Right lobe of liver (tissue), 4 donors: ENCODE measurements at regions not wholly inside any gene's neighbourhood (a gene's known extent, or its start where the extent isn't known, plus 50 kb on each side); places are given as distances from the start of the nearest gene placed in this dataset.

Experiments used
- CTCF ChIP-seq, 4 donors: fragments of 200-600 bp in 3 of 4; fragments of 450-650 bp in 1 of 4; IDR thresholded peaks; one replicate each; pipeline versions ENCODE4 v1.5.1 to v1.8.0; 2016 to 2022; ENCODE audit warnings: antibody characterized with exemption in 4 of 4, mild to moderate bottlenecking in 2 of 4
- POLR2A ChIP-seq: fragments of 450-650 bp; IDR thresholded peaks from one replicate; pipeline ENCODE4 v1.6.1; 2017; ENCODE audit warnings: antibody characterized with exemption, mild to moderate bottlenecking
- donor health status: DM: no; HTN: no; CAD: no.
- donor health status: DM: no; HTN: no; CAD: no.
- donor health status: DM: no; HTN: yes; CAD: no.

DNA sequence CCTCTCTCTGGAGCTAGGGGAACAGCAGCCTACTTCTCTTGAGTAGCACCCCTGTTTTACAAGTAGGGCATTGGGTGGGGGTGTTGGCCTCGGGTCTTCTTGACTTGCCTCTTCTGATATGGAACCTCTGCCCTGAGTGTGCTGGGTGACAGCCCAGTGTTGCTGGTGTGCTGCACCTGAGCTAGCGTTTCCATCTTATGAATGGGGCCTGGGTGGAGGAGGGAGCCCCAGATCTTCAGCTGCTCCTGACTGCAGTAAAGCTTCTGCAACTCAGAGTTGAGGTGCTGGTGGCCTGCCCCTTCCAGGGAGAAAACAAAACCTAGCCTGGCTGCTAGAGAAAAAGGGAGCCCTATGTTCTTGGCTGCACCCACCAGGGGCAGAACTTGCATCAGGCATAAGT, 202.5 kb upstream of the SHH start:
- TF ChIP-seq POLR2A = no peak
- no peak for TF ChIP-seq CTCF (IDR thresholded peaks at IDR 0.05)
